ENCODE measurements at regions not wholly inside any gene's neighbourhood (a gene's known extent, or its start where the extent isn't known, plus 50 kb on each side); places are given as distances from the start of the nearest gene placed in this dataset.

DNA sequence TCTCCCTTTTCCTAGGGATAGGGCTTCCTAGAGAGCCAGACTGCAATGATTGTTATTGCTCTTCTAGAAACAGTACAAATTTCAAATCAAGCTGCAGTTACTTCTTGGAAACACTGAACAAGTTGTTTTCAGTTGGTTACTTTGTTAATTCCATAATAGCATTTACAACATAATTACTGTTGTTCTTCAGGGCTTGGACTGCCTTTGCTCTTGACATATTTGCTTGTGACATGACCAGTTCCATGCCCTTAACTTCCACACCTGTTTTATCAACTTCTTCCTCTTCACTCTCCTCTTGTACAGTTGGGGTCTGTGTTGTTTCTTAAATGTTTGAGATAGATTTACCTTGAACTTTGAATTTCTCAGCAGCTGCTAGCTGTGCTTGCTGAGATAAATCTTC lies 104.4 kb downstream of the SEC23IP start:
- CTCF ChIA-PET, result no interaction called here
- DNase-seq (ENCODE audit: low read depth, low spot score) (no peak), ATAC-seq (no peak)
- no peaks in the 10 kb centered on the region for H3K4me1 ChIP-seq (ENCODE audit: control insufficient read depth, insufficient read depth, low read length)
- no peak overlapping the region for H3K27ac ChIP-seq (ENCODE audit: low read length)
- no peak overlapping the region for H3K4me3 ChIP-seq (ENCODE audit: low read depth in 2 of 2, low read length in 2 of 2)
- POLR2A ChIA-PET, result interaction anchor here (0.6 kb wide), 1 partner anchor 56 kb away, joined by 6 read pairs; no protein-coding TSS in a partner anchor
- 0 out of 2 replicates have a peak, but pooled peaks cover 2% of the 10 kb centered on the region for H3K27me3 ChIP-seq (ENCODE audit: control insufficient read depth, insufficient read depth, low read length)
- TF ChIP-seq TCF7L2 (IDR thresholded peaks at IDR 0.05; ENCODE audit: low read depth, low read length) (no peak), SIN3A (IDR thresholded peaks at IDR 0.05; ENCODE audit: borderline replicate concordance, insufficient read depth, low read depth, low read length) (no peak), POLR2AphosphoS5 (IDR thresholded peaks at IDR 0.05; ENCODE audit: low read depth, low read length) (no peak)
- TF ChIP-seq, protein P1, sequence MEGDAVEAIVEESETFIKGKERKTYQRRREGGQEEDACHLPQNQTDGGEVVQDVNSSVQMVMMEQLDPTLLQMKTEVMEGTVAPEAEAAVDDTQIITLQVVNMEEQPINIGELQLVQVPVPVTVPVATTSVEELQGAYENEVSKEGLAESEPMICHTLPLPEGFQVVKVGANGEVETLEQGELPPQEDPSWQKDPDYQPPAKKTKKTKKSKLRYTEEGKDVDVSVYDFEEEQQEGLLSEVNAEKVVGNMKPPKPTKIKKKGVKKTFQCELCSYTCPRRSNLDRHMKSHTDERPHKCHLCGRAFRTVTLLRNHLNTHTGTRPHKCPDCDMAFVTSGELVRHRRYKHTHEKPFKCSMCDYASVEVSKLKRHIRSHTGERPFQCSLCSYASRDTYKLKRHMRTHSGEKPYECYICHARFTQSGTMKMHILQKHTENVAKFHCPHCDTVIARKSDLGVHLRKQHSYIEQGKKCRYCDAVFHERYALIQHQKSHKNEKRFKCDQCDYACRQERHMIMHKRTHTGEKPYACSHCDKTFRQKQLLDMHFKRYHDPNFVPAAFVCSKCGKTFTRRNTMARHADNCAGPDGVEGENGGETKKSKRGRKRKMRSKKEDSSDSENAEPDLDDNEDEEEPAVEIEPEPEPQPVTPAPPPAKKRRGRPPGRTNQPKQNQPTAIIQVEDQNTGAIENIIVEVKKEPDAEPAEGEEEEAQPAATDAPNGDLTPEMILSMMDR (IDR thresholded peaks at IDR 0.05), result no peak
- TF ChIP-seq, protein P2, sequence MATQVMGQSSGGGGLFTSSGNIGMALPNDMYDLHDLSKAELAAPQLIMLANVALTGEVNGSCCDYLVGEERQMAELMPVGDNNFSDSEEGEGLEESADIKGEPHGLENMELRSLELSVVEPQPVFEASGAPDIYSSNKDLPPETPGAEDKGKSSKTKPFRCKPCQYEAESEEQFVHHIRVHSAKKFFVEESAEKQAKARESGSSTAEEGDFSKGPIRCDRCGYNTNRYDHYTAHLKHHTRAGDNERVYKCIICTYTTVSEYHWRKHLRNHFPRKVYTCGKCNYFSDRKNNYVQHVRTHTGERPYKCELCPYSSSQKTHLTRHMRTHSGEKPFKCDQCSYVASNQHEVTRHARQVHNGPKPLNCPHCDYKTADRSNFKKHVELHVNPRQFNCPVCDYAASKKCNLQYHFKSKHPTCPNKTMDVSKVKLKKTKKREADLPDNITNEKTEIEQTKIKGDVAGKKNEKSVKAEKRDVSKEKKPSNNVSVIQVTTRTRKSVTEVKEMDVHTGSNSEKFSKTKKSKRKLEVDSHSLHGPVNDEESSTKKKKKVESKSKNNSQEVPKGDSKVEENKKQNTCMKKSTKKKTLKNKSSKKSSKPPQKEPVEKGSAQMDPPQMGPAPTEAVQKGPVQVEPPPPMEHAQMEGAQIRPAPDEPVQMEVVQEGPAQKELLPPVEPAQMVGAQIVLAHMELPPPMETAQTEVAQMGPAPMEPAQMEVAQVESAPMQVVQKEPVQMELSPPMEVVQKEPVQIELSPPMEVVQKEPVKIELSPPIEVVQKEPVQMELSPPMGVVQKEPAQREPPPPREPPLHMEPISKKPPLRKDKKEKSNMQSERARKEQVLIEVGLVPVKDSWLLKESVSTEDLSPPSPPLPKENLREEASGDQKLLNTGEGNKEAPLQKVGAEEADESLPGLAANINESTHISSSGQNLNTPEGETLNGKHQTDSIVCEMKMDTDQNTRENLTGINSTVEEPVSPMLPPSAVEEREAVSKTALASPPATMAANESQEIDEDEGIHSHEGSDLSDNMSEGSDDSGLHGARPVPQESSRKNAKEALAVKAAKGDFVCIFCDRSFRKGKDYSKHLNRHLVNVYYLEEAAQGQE (IDR thresholded peaks at IDR 0.05; ENCODE audit: insufficient read depth in 1 of 2, low read depth in 2 of 2, low read length in 1 of 2), result no peak
- H3K36me3 ChIP-seq (ENCODE audit: control insufficient read depth, insufficient read depth, low read length), result no peaks in the 10 kb centered on the region
- H3K9me3 ChIP-seq (ENCODE audit: control insufficient read depth, insufficient read depth, low read depth, low read length), result no peaks in the 10 kb centered on the region
- in situ Hi-C loops (cut with HindIII; ENCODE audit: low pct_unique_long_range_greater_than_20kb, low sequenced_read_pairs), result no loop called here
- BruUV-seq (replicated peaks), result no TSS peak
- intact Hi-C loops (cut with micrococcal nuclease; ENCODE audit: unreplicated experiment), result no loop called here

DNA sequence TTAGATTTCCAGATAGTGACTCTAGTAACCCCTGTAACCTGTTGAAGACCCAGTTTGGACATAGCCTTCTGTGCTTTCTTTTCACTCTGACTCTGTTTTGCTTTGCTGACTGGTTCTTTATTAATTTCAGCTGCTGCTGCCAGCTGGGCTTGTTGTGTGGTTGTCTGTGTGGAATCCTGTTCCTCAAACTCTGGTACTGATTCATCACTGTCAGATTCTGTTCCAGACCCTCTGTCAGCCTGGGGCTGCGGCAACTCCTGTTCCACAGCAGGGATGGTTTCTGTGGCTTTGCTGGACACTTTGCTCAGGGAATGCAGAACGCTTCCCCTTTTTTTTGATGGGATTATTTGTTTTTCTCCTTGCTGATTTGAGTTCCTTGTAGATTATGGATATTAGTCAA lies 104.9 kb downstream of the SEC23IP start:
- no peak for TF ChIP-seq TCF7L2 (IDR thresholded peaks at IDR 0.05; ENCODE audit: low read depth, low read length)
- no peak for TF ChIP-seq SIN3A (IDR thresholded peaks at IDR 0.05; ENCODE audit: borderline replicate concordance, insufficient read depth, low read depth, low read length)
- TF ChIP-seq, protein P1 (IDR thresholded peaks at IDR 0.05), result no peak
- TF ChIP-seq, protein P2 (IDR thresholded peaks at IDR 0.05; ENCODE audit: insufficient read depth in 1 of 2, low read depth in 2 of 2, low read length in 1 of 2), result no peak
- no peak for TF ChIP-seq POLR2AphosphoS5 (IDR thresholded peaks at IDR 0.05; ENCODE audit: low read depth, low read length)
- ATAC-seq (no peak), DNase-seq (ENCODE audit: low read depth, low spot score) (no peak)
- 0 out of 2 replicates have a peak, but pooled peaks cover 2% of the 10 kb centered on the region for H3K27me3 ChIP-seq (ENCODE audit: control insufficient read depth, insufficient read depth, low read length)
- no peak overlapping the region for H3K4me3 ChIP-seq (ENCODE audit: low read depth in 2 of 2, low read length in 2 of 2)
- in situ Hi-C loops (cut with HindIII; ENCODE audit: low pct_unique_long_range_greater_than_20kb, low sequenced_read_pairs), result no loop called here
- ChIA-PET CTCF (no interaction called here), POLR2A (no interaction called here)
- H3K36me3 ChIP-seq (ENCODE audit: control insufficient read depth, insufficient read depth, low read length), result no peaks in the 10 kb centered on the region
- no peaks in the 10 kb centered on the region for H3K9me3 ChIP-seq (ENCODE audit: control insufficient read depth, insufficient read depth, low read depth, low read length)
- H3K27ac ChIP-seq (ENCODE audit: low read length), result no peak overlapping the region
- H3K4me1 ChIP-seq (ENCODE audit: control insufficient read depth, insufficient read depth, low read length), result no peaks in the 10 kb centered on the region
- intact Hi-C loops (cut with micrococcal nuclease; ENCODE audit: unreplicated experiment), result no loop called here
- BruUV-seq (replicated peaks), result no TSS peak
